ENCODE measurements at regions not wholly inside any gene's neighbourhood (a gene's known extent, or its start where the extent isn't known, plus 50 kb on each side); places are given as distances from the start of the nearest gene placed in this dataset.
A peak's percentile ranks its signal among the peaks of the same experiment; 100 is the strongest.
"Not testable (repeated sequence)": the region's sequence is repeated elsewhere in the genome, so short reads cannot be mapped to it uniquely, and the experiment has no call there.

DNA sequence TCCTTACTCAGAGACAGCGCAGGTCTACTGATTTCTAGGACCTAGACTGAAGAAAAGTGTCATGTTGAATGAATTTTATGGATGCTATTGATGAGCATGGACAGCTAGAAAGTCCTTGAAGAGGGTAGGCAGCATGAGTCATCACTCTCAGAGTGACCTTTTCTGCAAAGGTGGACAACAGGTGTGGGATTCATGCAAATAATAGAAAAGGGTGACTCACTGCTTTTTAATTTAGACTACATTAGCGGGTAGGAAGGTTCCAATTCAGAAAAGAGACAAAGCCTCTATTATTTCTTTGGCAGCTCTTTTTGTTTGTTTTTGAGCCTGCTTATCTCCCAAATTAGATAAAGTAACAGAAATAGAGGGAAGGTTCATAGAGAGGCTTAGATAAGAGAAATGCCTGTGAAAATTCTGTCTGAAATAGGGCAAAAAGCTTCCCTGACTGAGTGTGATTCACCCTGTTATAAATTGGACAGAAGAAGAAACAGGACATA is 191.4 kb downstream of the TENT5A start:
- no peak for DNase-seq

DNA sequence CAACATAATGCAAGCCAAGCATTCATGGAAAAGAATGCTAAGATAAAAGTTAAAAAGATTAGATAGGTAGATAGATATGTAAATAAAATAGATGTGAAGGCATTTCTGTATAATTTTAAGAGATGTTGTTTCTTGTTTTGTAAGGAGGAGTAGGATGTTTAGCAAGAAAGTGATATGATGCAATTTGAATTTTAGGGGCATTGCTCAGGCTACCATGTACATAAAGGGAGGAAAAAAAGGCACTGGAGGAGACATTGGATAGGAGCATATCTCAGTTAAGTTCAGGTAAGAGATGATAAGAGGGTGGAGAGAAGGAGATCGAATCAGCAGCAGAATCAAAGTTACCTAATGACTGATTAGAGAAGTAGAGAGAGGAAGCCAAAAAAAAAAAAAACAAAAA is 194.7 kb downstream of the TENT5A start:
- no peak for DNase-seq

DNA sequence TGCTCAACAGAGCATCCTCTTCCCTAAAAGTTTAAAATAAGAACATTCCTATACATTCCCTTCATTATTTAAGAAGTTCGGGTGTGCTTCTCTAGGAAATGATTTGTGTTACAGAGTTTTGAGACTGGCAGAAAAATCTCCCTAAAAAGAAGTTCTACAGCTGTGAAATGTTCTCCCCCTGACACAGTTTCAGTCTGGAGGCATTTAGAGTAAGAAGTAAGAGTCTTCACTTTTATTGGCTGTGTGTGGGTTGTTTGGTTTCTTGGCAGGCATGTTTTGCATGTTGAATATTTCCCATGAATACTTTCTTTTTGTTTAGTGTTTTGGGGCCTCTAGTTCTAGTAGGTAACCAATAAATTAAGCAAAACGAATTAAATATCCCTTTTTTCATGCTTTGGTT is 195.9 kb downstream of the TENT5A start:
- no peak for DNase-seq

DNA sequence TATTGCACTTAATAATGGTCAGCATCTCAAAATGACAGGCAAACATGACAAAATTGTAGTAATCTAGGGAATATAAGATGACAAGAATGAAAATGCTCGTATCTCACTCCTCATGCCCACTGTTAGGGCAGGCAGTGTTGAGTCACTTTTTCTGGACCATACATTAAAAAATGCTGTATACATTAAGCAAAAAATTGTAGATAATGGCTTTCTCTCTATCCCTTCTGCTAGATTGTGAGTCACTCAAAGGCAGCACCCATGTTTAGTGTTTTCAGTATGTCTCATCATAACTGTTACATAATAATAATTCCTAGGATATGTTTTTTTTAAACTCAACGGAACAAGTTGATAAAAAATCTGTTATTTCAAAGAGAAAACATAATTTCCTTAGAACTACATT is 199.3 kb downstream of the TENT5A start:
- DNase-seq, result no peak

DNA sequence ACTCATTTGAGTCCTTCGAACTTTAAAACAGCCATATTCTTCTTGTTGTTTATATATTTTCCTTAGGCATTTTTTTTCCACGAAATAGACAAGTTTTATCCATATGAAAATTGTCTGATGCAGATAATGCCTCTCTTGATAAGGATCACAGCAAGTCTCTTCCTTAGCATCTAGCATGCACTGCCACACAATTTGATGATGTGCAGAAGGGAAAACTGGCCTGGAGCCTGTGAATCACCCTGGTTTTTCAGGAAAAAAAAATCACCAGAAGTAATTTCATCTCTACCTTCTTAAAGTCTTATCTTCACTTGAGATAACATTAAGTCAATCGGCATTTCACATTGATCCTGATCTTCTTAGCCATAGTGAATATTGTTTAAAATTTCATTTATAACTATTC is 199.8 kb downstream of the TENT5A start:
- DNase-seq, result no peak

DNA sequence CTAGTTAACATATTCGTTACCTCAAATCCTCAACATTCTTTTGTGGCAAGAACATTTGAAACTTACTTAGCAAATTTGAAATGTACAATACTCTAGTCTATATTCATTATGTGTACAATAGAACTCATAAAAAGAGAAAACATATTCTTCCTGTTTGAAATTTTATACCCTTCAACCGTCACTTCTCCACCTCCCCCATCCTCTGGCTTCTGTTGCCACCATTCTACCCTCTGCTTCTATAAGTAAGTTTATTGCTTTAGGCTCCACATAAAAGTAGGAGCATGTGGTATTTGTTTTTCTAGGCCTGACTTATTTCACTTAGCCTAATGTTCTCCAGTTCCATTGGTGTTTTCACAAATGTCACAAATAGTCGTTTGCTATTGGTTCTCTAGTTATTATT is 205.3 kb downstream of the TENT5A start:
- DNase-seq, result no peak

DNA sequence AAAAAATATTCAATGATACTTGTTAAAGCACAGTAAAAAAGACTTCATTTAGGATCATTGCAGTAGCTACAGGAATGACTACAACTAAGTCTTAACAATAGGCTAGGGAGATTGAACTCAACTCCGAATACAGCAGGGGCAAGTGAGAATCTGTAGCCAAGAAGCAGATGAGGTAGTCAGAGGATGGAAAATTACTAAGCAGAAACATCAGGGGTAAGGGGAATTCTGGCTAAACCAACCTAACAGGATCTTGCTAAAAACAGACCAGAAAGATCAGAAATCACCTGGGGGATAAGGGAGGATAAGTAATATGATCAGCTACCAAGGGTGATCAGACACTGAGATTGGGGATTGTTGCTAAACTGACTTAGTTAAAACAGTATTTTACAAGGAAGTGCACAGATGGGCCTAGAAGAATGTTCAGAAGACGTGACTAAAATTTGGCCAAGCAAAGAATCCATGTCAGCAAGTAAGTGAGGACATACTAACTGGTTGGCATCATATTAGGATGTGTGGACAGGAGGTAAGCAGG is 217.5 kb downstream of the TENT5A start:
- DNase-seq, result peak in 1 of 5 experiments; percentile 9

DNA sequence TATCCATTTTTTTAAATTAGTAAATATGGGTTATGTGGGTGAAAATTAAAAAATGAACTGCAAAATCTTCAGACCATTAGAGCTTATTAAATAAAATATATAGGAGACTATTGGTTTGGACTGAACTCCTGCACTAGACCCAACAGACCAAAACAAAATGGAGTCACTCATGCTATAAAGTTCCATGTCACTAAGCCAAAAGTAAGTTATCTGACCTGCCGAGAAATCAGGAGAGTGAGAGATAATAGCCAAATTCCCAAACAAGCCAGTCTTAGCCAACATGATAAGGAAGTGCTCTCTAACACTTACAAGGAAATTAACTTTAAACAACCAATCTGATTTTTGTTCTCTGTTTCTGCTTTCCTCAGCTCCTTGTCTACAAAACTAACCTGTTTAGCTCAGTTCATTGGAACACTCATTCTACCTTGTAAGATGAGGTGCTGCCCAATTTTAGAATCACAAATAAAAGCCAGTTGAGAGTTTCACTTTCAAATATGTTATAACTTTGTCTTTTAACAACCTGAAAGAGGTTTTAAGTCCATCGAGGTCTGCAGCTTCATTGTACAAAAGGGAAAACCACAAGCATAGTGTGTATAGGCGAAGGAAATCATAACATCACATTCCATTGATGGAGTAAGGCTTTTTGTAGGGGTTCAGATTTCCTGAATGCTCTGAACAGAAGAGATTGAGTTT is 220.5 kb downstream of the TENT5A start:
- no peak for DNase-seq

DNA sequence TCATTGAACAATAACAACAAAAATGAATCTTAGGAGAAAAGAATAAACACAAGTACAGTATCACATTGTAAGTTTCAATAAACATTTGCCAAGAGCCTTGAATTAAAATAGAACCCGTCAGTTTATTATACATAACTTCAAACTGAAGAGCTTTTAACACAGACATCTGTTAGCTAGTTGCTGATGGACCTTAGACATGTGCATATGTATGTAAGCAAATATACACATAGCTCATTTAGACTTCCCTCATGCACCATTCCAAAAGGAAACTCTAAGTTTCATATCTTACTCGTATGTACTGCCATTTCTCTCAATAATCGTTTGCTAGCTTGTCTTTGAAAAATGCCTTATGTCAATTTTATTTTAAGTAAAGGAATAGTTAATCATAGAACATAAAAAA is 235.0 kb downstream of the TENT5A start:
- no peak for DNase-seq

DNA sequence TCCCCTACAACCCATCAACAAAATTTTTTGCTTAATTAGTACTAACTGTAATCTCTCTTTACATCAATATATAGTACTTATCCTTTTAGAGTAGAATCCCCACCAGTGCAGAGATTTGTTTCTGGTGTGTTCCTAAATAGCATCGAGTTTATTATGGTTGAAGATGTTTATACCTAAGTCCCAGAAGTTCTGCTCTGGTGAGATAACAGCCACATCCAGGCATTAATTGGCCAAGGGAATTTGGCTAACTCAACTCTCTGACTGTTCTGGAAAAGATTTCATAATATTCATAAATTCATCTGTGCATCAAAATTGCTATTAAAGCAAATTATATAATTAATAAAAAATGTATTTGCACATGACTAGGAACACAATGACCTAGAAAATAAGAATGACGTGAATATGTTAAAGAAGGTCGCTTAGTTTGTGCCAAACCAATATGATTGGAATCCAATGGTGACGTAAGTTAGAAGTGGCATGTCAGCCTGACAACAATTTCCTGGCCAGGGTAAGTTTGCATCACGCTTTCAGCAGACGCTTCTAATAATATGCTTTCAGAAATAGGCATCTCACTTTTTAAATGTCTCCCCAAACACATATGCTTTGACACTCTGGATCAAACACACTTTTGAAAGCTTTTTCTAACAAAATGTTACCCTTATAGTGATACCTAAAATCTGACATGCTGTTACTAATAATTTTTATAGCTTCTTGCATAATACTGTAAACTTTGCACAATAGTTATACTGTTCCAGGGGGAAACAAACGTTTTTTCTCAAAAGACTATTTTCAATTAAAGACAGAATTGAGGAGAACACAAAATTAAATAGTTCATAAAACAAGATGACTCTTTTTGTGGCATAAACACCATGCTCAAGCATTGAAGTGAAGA is 236.7 kb downstream of the TENT5A start:
- no peak for DNase-seq

DNA sequence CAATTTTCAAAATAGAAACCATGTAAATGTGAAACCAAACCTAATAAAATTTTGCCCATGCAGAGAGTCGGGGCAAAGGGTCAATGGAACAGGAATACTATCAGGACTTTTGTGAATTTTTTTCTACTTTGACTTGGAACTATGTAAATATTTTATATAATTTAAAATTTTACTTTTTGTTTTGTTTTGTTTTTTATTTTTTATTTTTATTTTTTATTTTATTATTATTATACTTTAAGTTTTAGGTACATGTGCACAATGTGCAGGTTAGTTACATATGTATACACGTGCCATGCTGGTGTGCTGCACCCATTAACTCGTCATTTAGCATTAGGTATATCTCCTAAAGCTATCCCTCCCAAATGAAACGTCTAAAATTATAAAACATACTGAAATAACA is 238.3 kb downstream of the TENT5A start:
- DNase-seq, result not testable (repeated sequence)

DNA sequence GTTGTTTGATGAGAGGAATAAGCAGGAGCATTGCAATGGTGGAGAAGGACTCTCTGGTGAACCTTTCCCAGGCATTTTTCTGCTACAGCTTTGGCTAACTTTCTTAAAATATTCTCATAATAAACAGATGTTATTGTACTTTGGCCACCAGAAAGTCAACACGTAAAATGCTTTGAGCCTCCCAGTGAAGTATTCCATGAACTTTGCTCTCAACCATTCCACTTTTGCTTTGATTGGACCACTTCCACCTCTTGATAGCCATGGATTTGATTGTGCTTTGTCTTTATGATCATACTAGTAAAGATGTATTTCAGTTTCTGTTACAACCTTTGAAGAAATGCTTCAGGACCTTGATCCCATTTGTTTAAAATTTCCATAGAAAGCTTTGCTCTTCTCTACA is 241.1 kb downstream of the TENT5A start:
- DNase-seq, result no peak

DNA sequence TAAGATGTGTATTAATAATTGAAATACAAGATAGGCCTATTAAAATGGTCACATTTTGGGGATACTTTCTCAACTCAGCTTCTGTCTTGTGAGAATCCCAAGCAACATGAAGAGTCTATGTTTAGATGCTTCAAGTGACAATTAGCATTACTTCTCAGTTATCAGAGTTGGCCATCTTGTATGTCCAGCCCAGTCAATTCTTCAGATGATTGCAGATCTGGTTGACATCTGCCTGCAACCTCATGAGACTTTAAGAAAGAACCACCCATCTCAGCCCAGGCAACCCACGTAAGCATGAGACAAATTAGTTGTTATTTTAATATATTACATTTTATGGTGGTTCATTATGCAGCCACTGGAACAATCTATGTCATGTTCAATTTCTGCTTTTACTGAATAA is 256.5 kb downstream of the TENT5A start:
- DNase-seq, result no peak

DNA sequence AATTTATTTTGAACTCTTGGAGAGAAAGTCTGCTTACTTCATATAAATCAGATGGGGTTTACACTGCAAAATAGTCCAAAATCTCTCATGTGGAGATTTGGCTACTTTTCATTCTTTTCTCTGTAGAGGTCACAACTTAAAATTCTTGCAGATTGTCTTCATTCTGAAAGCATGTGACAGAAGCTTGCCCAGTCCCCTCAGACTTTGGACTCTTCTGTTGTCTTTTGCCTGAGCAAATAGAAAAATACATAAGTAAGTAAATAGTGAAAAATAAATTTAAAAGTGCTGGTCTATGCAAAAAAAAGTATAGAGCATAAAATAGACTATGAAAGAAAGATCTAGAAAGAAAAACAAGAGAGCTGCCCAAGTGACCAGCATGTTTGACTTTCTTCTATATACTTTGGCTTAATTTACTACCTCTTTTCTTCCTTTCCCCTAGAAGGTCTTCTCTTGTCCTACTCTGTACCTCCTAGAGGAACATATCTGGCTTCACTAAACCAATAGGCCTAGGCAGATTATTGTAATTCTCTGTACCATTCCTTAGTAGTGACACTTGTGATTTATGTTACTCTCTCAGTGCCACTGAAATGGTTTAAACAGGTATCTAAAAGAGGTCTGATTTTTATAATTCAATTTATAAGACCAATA is 260.9 kb downstream of the TENT5A start:
- no peak for DNase-seq

DNA sequence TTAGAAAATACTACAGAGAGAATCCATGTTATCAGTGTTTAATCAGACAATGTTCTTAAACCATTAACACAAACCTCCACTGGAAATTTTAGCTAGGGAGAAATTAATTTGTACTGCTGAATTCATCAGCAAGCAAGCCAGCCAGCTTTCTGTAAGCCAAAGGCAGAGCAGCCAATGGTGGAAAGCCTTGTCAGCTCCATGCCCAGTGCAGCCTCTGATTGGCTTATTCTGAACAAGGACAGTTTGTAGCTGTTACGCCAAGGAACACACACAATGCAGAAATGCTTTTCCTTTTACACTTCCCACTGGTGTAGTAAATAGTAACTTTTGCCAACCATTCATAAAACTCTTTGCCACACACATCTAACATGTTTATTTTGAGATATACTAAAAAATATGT is 265.0 kb downstream of the TENT5A start:
- DNase-seq, result no peak

DNA sequence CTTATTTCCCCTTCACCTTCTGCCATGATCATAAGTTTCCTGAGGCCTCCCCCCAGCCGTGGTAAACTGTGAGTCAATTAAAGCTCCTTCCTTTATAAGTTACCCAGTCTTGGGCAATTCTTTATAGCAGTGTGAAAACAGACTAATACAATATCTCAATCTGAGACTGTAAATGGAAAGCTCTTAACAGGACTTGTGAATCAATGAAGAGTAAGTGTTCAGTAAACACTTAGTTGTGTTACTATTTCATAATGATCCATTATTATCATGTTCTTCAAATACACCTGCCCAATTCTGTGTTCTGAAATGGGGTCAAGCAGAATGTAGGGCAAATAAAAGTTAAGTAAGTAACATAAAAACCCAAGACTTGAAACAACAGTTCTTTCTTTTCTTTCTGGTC is 266.2 kb downstream of the TENT5A start:
- DNase-seq, result no peak

DNA sequence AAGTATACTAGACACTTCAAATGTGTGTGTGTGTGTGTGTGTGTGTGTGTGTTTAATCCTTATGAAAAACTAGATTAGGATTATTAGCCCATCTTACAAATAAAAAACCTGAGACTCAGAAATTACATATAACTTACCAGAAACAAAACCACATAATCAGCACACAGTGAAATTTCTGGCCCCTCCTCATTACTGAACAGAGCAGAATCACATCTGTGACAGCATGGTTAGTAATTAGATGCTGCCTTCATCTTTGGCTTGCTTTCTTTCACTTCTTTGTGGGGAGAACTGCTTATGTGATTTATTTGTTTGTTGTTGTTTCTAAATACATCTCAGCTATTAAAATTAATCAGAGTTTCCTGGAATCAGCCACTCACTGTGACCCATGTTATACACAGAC is 267.1 kb downstream of the TENT5A start:
- DNase-seq, result no peak

DNA sequence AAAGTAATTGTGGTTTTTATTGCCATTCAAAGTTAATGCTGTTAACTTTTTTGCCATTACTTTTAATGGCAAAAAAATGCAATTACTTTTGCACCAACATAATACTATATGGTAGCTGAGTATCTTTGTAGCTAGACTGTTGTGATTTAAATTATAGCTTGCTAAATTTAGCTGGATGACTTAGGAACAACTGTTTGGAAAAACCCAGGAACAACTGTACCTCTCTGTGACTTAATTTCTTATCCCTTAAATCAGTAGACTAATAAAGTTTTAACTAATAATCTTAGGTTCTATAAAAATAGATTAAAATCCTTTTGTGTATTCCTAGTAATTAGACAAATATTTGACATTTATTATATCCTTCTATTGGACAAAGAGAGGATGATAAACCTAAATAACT is 268.2 kb downstream of the TENT5A start:
- no peak for DNase-seq

DNA sequence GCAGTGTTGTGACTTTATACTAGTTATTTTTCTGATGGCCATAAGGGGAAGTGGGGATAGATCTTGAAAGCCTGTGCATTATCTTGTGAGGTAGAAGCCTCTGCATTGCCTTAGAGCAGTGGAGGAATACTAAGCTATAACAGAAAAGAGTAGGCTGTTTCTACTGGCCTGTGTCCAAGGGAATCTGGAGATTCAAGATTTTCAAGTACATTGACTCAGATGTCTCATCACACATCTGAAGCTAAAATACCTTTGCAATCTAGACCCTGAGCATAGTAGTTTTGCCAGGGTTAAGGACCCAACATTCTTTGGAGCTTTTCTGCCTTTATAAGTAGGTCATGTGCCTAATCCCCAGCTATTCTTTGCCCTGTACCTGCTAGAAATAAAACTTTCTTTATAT is 272.3 kb downstream of the TENT5A start:
- DNase-seq, result no peak

DNA sequence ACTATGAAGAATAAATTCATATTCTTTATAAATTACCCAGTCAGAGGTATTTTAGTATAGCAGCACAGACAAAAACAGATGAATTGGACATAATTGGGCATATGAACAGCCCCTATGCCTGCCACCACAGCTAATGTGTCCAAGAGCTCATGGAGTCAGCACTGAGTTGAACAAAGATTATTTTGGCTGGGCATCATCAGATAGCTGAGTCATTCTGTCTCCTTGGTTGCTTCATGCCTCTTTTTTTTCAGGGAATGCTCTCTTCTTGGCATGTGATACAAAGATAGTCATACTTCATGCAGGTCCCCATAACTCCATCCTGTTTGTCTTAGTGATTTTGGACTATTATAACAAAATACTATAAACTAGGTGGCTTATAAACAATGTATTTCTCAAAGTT is 275.6 kb downstream of the TENT5A start:
- no peak for DNase-seq

DNA sequence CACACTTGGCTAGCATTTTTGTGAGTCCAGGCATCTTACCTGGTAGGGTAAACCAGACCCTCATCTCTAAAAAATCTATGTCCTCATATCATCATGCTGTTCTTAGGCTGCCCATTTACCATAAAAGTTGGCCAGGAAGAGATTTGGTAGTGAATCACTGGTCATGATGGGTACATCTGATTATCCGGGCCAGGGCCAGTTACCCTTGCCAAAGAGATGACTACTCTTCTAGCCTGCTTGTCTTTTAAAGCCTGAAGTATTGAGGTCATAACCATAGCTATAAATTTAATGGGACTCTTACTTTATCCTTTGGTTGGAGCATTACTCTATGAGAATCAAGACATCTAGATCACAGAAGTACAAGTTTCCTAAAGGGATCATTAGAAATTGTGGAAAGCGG is 276.8 kb downstream of the TENT5A start:
- DNase-seq, result no peak

DNA sequence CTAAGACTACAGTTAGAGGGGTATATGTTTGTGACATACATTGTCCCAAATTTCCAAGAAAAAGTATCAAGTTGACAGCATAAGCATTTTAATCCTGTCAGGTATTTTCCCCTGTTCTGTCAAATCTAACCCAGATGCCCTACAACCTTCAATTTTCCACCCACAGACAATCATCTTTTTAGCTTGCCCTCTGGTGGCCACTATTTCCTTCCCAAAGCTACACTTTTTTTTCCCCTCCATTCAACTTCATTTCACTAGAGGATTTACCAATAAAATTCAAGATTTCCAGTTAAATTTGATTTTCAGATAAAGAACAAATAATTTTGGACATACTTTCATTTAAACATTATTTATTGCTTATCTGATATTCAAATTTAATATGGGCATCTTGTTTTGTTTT is 286.6 kb downstream of the TENT5A start:
- DNase-seq, result no peak

DNA sequence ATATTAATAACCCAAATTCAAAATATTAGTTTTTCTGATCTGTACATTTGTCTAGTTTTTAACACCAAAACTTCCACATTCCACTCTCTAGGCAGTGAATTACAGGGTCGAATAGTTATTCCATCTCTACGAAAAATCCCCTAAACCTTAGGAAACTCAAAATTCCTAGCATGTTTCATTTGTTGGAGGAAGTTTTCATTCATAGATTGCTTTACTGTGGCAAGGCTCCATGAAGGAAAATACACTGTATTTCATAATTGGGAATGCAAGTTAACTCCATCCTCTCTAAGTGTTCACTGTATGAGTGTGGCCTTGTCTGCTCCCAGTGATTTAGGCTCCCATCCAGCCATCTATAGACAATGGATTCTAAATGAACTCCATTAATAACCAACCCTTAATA is 296.1 kb downstream of the TENT5A start:
- DNase-seq, result no peak
